Left renal pelvis (tissue), 4 donors: ENCODE measurements at regions not wholly inside any gene's neighbourhood (a gene's known extent, or its start where the extent isn't known, plus 50 kb on each side); places are given as distances from the start of the nearest gene placed in this dataset.

Experiments used
- DNase-seq, 4 donors: peaks; one replicate each; pipeline ENCODE4 v3.0.0-alpha.2; 2013; ENCODE audit warnings: low read depth in 4 of 4, low spot score in 3 of 4

GRCh38 chr12:11946161-11946560, 124.6 kb upstream of the BCL2L14 start:
- DNase-seq = no peak

GRCh38 chr12:11947213-11947612, 123.5 kb upstream of the BCL2L14 start:
- no peak for DNase-seq

GRCh38 chr12:11949738-11950411, 120.9 kb upstream of the BCL2L14 start:
- no peak for DNase-seq

- no peak for DNase-seq
Measured at GRCh38 chr12:11951209-11951608, 119.5 kb upstream of the BCL2L14 start.

GRCh38 chr12:11953523-11953922, 117.2 kb upstream of the BCL2L14 start:
- DNase-seq = no peak

GRCh38 chr12:11954181-11954580, 116.6 kb upstream of the BCL2L14 start:
- DNase-seq = no peak

- no peak for DNase-seq
Measured at GRCh38 chr12:11958221-11959091, 112.3 kb upstream of the BCL2L14 start.

- no peak for DNase-seq
Measured at GRCh38 chr12:11959117-11959823, 111.5 kb upstream of the BCL2L14 start.

- DNase-seq = no peak
Measured at GRCh38 chr12:11960646-11961045, 110.1 kb upstream of the BCL2L14 start.

- DNase-seq = no peak
Measured at GRCh38 chr12:11961686-11962085, 109.1 kb upstream of the BCL2L14 start.

- DNase-seq = no peak
Measured at GRCh38 chr12:11962860-11963259, 107.9 kb upstream of the BCL2L14 start.

GRCh38 chr12:11963841-11964471, 106.8 kb upstream of the BCL2L14 start:
- DNase-seq = no peak

GRCh38 chr12:11965258-11965910, 105.4 kb upstream of the BCL2L14 start:
- no peak for DNase-seq

- DNase-seq = no peak
Measured at GRCh38 chr12:11967376-11968047, 103.2 kb upstream of the BCL2L14 start.

- DNase-seq = no peak
Measured at GRCh38 chr12:11968048-11968383, 102.7 kb upstream of the BCL2L14 start.

- DNase-seq = no peak
Measured at GRCh38 chr12:11968516-11968915, 102.2 kb upstream of the BCL2L14 start.

- no peak for DNase-seq
Measured at GRCh38 chr12:11969437-11970154, 101.1 kb upstream of the BCL2L14 start.

- no peak for DNase-seq
Measured at GRCh38 chr12:11970155-11970520, 100.6 kb upstream of the BCL2L14 start.

GRCh38 chr12:11973396-11973795, 97.3 kb upstream of the BCL2L14 start:
- no peak for DNase-seq
